ENCODE measurements at regions not wholly inside any gene's neighbourhood (a gene's known extent, or its start where the extent isn't known, plus 50 kb on each side); places are given as distances from the start of the nearest gene placed in this dataset.

DNA sequence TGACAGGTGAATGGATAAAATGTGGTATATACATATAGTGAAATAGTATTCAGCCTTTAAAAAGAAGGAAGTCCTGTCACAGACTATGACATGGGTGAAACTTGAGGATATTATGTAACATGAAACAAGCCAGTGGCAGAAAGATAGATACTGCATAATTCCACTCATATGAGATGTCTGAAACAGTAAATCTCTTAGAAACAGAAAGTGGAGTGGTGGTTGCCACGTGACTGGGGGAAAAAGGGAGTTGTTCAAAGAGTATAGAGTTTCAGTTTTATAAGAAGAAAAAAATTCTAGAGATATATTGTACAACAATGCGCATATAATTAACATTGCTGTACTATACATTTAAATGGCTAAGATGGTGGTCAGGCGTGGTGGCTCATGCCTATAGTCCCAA is 178.2 kb upstream of the ATP5MC3 start:
- H3K4me3 ChIP-seq, result no peak overlapping the region
- ATAC-seq, result no peak
- 80 to 81% methylated on average over 3 of the region's 3 CpGs for WGBS, 2 donors
- H3K27ac ChIP-seq, result no peak overlapping the region
- H3K4me1 ChIP-seq, result no peaks in the 10 kb centered on the region
- no peak for DNase-seq
- no peaks in the 10 kb centered on the region for H3K36me3 ChIP-seq
- no peaks in the 10 kb centered on the region for H3K9me3 ChIP-seq
- intact Hi-C loops (cut with DNase I), result loop anchor here in 2 of 10 donors (10.0 kb wide), 1 partner anchor 325 kb away; no protein-coding TSS in a partner anchor
- H3K27me3 ChIP-seq, result peaks cover 0 to 76% (median 36%) of the 10 kb centered on the region in 7 donors
- TF ChIP-seq, protein P1, sequence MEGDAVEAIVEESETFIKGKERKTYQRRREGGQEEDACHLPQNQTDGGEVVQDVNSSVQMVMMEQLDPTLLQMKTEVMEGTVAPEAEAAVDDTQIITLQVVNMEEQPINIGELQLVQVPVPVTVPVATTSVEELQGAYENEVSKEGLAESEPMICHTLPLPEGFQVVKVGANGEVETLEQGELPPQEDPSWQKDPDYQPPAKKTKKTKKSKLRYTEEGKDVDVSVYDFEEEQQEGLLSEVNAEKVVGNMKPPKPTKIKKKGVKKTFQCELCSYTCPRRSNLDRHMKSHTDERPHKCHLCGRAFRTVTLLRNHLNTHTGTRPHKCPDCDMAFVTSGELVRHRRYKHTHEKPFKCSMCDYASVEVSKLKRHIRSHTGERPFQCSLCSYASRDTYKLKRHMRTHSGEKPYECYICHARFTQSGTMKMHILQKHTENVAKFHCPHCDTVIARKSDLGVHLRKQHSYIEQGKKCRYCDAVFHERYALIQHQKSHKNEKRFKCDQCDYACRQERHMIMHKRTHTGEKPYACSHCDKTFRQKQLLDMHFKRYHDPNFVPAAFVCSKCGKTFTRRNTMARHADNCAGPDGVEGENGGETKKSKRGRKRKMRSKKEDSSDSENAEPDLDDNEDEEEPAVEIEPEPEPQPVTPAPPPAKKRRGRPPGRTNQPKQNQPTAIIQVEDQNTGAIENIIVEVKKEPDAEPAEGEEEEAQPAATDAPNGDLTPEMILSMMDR (IDR thresholded peaks at IDR 0.05), result no peak

DNA sequence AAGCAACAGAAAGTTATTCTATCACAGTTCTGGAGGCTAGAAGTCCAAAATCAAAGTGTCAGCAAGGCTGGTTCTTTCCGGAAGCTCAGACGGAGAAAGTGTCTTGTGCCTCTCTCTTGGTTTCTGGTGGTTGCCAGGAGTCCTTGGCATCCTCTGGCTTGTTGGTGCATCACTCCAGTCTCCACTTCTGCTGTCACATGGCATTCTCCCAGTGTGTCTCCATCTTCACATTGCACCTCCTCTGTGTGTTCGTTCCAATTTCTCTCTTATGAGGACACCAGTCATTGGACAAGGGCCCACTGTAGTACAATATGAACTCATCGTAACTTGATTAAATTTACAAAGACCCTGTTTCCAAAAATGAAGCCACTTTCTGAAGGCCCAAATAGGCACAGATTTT is 175.4 kb upstream of the ATP5MC3 start:
- DNase-seq (no peak), ATAC-seq (no peak)
- H3K9me3 ChIP-seq, result no peaks in the 10 kb centered on the region
- intact Hi-C loops (cut with DNase I), result no loop called here
- no peak overlapping the region for H3K27ac ChIP-seq
- H3K4me3 ChIP-seq, result no peak overlapping the region
- H3K36me3 ChIP-seq, result no peaks in the 10 kb centered on the region
- H3K27me3 ChIP-seq, result peaks cover 0 to 55% (median 32%) of the 10 kb centered on the region in 7 donors
- WGBS, 2 donors, result 88 to 91% methylated on average over 4 of the region's 4 CpGs
- no peaks in the 10 kb centered on the region for H3K4me1 ChIP-seq
- TF ChIP-seq, protein P1 (IDR thresholded peaks at IDR 0.05), result no peak

DNA sequence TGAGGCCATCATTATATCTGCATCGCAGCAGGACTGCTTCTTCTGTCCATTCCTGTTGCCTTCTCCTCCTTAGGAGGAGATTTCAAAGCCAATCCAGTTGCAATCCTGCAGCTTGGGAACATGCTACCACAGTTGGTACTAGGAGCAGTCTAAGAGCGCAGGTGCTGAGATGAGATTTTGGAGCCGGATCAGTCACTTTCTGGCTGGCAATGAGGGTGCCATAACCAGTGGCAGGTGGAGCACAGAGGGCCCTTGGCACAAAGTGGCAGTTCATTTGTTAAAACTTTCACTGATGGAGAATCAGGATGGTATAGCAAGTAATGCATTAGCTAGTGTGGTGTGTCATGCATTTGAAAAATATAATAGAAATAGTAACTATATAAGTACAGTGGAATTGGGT is 173.7 kb upstream of the ATP5MC3 start:
- H3K4me3 ChIP-seq, result no peak overlapping the region
- intact Hi-C loops (cut with DNase I), result no loop called here
- WGBS, 2 donors, result 92 to 94% methylated on average over 3 of the region's 3 CpGs
- ATAC-seq, result no peak
- DNase-seq, result no peak
- TF ChIP-seq, protein P1 (IDR thresholded peaks at IDR 0.05), result no peak
- H3K9me3 ChIP-seq, result no peaks in the 10 kb centered on the region
- no peaks in the 10 kb centered on the region for H3K4me1 ChIP-seq
- peaks cover 0 to 51% (median 19%) of the 10 kb centered on the region in 7 donors for H3K27me3 ChIP-seq
- H3K27ac ChIP-seq, result no peak overlapping the region
- H3K36me3 ChIP-seq, result no peaks in the 10 kb centered on the region

DNA sequence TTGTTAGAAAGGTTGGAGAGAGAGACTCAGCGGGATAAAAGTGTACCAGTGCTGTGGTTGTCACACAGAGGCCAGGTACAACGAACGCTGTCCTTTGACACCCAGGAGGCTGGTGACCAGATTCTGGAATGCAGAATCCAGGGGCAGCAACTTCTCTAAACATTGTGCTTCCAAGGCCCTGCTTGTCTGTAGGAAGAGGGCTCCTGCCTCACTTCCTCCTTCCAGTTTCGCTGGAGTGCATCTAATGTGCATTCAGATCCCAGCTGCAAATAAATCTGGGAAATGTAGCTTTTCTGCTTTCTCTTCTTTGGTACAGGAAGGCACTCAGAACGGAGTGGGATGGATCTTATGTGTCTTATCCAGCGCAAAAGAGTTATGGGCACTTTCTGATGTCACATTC is 171.8 kb upstream of the ATP5MC3 start:
- H3K27me3 ChIP-seq, result peaks cover 0 to 39% (median 10%) of the 10 kb centered on the region in 7 donors

More for the DNA sequence above, 171.8 kb upstream of the ATP5MC3 start:
- no peaks in the 10 kb centered on the region for H3K36me3 ChIP-seq
- no peak overlapping the region for H3K4me3 ChIP-seq
- 79 to 87% methylated on average over 6 of the region's 6 CpGs for WGBS, 2 donors
- H3K27ac ChIP-seq, result no peak overlapping the region
- TF ChIP-seq, protein P1 (IDR thresholded peaks at IDR 0.05), result no peak
- no peaks in the 10 kb centered on the region for H3K4me1 ChIP-seq
- no peaks in the 10 kb centered on the region for H3K9me3 ChIP-seq
- DNase-seq, result no peak
- ATAC-seq, result no peak
- intact Hi-C loops (cut with DNase I), result no loop called here
